Retinal pigment epithelial cell (primary cell): ENCODE measurements at regions not wholly inside any gene's neighbourhood (a gene's known extent, or its start where the extent isn't known, plus 50 kb on each side); places are given as distances from the start of the nearest gene placed in this dataset.

Experiments used
- DNase-seq: peaks from one replicate; pipeline ENCODE4 v3.0.0-alpha.2; 2010; ENCODE audit warnings: low read depth
- H3K4me3 ChIP-seq: 2 replicates; pipeline ENCODE4 v1.5.1; 2011; ENCODE audit warnings: mild to moderate bottlenecking, low read length, control low read depth, moderate library complexity
- TF ChIP-seq, protein P1 (sequence below): conservative IDR thresholded peaks from 2 replicates; pipeline ENCODE4 v1.5.1; 2011; ENCODE audit warnings: low read depth, low read length, control low read depth, inconsistent platforms

DNA sequence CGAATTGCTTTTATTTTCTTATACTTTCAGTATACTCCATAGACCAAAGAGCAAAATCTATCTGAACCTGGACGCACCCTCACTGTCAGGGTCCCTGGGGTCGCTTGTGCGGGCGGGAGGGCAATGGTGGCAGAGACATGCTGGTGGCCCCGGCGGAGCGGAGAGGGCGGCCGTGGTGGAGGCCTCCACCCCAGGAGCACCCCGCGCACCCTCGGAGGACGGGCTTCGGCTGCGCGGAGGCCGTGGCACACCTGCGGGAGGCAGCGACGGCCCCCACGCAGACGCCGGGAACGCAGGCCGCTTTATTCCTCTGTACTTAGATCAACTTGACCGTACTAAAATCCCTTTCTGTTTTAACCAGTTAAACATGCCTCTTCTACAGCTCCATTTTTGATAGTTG is 1077.4 kb downstream of the BRD1 start:
- no peak overlapping the region for H3K4me3 ChIP-seq

DNA sequence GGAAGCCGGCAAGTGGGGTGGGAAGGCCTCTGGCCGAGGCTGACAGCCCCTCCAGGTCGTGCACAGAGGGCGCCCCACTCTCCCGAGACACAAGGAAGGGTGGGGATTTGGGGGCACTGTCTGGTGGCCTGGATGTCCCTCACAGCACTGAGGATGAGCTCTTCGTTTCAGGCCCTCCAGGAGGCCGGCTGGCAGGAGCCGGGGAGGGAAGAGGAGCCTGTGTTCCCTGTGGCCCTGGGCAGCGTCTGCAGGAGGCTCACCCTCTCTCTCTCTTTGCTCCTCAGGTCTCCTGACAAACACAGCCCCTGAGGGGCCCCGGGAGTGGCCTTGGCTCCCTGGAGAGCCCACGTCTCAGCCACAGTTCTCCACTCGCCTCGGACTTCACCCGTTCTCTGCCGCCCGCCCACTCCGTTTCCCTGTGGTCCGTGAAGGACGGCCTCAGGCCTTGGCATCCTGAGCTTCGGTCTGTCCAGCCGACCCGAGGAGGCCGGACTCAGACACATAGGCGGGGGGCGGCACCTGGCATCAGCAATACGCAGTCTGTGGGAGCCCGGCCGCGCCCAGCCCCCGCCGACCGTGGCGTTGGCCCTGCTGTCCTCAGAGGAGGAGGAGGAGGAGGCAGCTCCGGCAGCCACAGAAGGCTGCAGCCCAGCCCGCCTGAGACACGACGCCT is 1078.0 kb downstream of the BRD1 start:
- TF ChIP-seq, protein P1, sequence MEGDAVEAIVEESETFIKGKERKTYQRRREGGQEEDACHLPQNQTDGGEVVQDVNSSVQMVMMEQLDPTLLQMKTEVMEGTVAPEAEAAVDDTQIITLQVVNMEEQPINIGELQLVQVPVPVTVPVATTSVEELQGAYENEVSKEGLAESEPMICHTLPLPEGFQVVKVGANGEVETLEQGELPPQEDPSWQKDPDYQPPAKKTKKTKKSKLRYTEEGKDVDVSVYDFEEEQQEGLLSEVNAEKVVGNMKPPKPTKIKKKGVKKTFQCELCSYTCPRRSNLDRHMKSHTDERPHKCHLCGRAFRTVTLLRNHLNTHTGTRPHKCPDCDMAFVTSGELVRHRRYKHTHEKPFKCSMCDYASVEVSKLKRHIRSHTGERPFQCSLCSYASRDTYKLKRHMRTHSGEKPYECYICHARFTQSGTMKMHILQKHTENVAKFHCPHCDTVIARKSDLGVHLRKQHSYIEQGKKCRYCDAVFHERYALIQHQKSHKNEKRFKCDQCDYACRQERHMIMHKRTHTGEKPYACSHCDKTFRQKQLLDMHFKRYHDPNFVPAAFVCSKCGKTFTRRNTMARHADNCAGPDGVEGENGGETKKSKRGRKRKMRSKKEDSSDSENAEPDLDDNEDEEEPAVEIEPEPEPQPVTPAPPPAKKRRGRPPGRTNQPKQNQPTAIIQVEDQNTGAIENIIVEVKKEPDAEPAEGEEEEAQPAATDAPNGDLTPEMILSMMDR = no peak
- no peak overlapping the region for H3K4me3 ChIP-seq
- no peak for DNase-seq

More for the DNA sequence above, 1077.4 kb downstream of the BRD1 start:
- TF ChIP-seq, protein P1 = no peak
- DNase-seq = no peak

DNA sequence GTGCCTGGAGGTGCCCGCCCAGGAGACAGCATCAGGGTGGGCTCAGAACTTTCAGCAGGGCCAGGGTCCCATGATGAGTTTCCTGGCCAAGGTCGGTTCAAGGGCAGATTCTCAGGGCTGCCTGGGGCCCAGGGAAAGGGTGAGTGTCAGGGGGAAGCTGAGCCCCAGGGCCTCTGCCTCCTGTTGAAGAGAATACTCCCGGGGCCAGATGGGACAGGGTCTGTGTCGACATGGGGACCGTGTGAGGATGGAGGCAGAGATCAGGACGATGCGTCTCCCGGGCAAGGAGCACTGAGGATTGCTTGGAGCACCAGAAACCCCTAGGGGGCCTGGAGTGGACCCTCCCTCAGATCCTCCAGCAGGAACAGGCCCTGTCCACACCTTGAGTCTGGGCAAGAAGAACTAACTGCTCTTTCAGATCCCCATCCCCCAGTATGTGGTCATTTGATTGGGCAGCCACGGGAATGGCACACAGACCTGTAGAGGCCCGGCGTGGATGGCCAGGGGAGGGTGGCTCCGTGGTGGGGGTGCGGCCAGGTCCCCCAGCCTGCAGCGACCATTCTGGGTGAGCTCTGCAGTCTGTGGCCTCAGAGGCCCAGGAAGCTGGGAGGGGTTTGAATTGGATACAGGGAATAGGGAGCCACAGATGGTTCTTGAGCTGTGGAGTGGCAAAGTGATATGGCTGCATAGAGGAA is 1078.7 kb downstream of the BRD1 start:
- H3K4me3 ChIP-seq = no peak overlapping the region
- TF ChIP-seq, protein P1 = no peak
- no peak for DNase-seq

DNA sequence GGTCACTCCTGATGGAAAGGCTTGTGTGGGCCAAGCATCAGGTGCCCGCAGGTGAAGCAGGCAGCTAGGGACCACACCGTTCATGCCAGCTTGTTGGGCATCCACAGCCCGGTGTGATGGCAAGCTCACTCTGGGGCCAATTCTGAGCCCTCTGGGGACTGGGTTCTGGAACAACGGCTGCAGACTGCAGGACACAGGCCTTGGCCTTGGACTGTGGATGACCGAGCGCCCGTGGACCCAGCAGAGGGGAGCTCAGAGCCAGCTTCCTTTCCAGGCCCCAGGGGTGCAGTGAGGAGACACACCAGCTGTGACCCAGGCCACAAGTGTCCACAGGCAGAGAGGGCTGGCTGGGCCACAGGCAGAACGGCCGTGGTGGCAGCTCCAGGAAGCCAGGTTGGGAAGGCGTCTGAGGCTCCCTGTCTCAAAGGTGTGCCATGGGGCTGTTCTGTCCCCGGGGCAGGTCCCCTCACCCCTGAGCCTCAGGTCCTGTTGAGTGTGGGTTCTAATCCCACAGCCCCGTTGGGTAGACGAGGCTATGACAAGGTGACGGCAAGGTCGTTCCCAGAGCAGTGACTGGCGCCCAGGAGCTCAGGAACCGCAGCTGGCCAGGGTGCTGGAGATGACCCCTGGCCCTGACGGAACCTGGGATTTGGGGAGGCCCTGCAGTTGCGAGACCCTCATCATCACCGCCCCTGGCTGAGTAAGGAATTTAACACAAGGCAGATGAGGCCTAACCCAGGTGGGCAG is 1079.4 kb downstream of the BRD1 start:
- TF ChIP-seq, protein P1 = no peak
- no peak for DNase-seq
- no peak overlapping the region for H3K4me3 ChIP-seq

DNA sequence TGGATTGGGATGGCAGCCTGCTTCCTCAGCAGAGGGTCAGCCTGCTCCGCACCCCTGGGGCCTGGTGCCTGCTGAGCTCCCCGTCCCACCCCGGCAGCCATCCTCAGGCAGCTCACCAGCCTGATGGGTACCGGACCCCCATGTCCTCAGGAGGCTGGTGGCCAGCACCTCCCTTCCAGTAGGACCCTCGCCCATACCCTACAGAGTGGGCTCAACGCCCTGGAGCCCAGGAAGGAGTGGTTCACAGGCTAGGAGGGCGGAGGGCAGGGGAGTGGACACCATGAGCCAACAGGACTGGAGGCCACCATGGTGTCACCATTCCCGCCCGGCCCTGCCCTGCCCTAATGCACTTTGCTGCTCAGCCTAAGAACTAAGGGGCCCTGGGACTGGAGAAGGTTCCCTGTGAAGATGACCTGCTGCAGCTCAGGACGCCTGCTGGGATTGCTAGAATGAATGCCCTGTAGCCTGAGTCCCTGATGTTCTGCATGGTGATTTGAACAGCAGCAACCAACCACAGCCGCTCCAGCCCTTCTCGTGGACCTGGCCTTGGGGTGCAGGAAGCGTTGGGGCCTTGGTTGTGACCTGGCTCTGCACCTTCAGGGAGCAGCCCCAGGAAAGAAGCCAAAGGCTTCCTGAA is 1080.8 kb downstream of the BRD1 start:
- DNase-seq = no peak
- no peak overlapping the region for H3K4me3 ChIP-seq
- TF ChIP-seq, protein P1 = no peak

DNA sequence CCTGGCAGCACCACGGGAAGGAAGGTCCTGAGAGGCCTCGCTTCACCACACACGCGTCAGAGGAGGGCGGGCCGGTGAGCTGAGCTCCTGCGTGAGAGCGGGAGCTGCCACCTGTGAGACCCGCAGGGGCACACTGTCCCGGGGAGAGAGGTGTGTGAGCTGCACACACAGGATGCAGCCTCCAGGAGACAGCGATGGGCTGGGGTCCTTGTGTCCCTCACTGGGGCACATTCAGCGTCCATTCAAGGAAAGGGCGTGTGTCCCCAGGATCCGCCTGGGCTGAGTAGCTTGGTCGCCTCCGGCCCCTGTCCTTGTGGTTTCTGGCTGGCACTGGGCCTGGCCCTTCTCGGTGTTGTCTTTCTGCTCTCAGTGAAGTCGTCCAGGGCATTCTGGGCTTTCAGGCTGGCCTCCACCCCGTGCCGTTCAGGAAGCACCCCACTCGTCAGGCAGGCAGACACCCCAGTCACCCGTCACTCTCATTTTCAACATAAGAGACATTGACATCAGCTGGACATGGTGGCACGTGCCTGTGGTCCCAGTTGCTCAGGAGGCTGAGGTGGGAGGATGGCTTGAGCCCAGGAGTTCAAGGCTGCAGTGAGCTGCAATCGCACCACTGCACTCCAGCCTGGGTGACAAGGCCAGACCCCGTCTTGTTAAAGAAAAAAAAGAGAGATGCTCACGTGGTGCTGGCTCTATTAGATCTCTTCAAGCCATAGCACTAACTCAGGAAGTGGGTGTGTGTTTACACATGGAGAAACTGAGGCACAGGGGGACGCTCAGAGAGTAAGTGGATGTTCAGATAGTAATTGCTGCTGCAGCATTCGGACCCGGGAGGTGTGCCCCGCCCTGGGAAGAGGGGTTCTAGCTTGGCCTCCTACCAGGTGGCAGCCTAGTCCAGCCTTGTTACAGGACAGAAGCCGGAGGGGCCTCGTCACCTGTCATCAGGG is 1081.6 kb downstream of the BRD1 start:
- TF ChIP-seq, protein P1 = no peak

More for the DNA sequence above, 1081.6 kb downstream of the BRD1 start:
- H3K4me3 ChIP-seq = no peak overlapping the region
- no peak for DNase-seq
